ENCODE measurements at regions not wholly inside any gene's neighbourhood (a gene's known extent, or its start where the extent isn't known, plus 50 kb on each side); places are given as distances from the start of the nearest gene placed in this dataset.

DNA sequence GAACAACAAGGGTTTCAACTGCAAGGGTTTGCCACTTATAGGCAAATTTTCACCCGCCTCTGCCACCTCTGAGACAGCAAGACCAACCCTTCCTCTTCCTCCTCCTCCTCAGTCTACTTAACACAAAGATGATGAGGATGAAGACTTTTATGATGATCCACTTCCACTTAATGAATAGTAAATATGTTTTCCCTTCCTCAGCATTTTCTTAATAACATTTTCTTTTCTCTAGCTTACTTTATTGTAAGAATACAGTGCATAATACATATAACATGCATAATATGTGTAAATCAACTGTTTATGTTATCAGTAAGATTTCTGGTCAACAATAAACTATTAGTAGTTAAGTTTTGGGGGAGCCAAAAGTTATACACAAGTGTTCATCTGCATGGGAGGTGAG is 77.4 kb downstream of the KLF15 start:
- H3K9me3 ChIP-seq (ENCODE audit: low read depth), result no peaks in the 10 kb centered on the region
- no peak overlapping the region for H3K27ac ChIP-seq
- no peak overlapping the region for H2AFZ ChIP-seq (replicated peaks)
- H3K4me1 Mint-ChIP-seq, result no peaks in the 10 kb centered on the region
- no peak overlapping the region for H3K9ac ChIP-seq
- H3K36me3 Mint-ChIP-seq, result no peaks in the 10 kb centered on the region
- no peaks in the 10 kb centered on the region for H3K27me3 ChIP-seq
- no peaks in the 10 kb centered on the region for H3K4me1 ChIP-seq
- peaks cover 4% of the 10 kb centered on the region for H3K9me3 Mint-ChIP-seq
- no peaks in the 10 kb centered on the region for H3K36me3 ChIP-seq
- H3K79me2 ChIP-seq (ENCODE audit: low read depth), result no peaks in the 10 kb centered on the region
- H3K27ac Mint-ChIP-seq, result no peak overlapping the region
- TF ChIP-seq EZH2phosphoT487 (IDR thresholded peaks at IDR 0.05), result no peak
- no peak for TF ChIP-seq EZH2 (IDR thresholded peaks at IDR 0.05)
- no peak for TF ChIP-seq CTCF (IDR thresholded peaks at IDR 0.05)
- H3F3A ChIP-seq (ENCODE audit: low read depth), result no peaks in the 10 kb centered on the region
- DNase-seq (ENCODE audit: low spot score), result no peak
- H3K27me3 Mint-ChIP-seq (ENCODE audit: insufficient read depth, low read depth), result peaks cover 2% of the 10 kb centered on the region
- H4K20me1 ChIP-seq (ENCODE audit: low read depth), result no peaks in the 10 kb centered on the region
- no peak overlapping the region for H3K4me3 ChIP-seq
- no peak overlapping the region for H3K4me2 ChIP-seq
- no peak overlapping the region for H3K4me3 Mint-ChIP-seq

DNA sequence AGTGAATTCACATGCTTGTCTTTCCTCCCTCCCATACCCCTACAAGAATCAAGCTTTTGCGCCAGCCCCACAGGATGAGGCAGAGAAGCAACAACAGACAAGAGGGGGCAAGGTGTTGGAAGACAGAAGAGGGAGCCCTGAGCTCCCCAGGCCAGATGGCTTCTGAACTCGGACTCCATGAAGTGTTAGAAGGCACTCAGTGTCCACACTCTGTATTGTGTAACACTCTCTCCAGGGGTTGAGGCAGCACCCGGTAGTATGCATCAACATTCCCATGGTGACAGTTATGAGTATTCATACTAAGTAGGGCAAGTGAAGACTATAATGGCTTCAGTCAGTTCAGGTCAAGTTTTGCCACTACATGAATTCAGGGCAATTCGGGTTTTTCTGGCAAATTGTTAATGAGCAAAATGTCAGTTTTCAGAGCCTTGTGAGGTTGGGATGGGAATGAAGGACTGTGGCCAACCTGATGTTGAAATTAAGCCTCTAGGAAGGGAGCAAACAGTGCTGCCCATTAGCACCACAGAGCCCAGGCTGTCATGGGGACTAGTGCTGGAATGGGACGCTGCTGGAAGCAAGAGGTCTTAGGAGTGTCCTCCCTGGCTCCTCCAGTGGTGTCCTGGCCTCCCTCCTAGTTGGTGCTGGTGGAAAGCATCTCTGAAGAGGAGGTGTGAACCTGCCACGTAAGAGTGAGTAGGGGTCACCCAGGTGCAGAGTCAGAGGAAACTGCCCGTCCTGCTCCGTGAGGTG is 79.4 kb downstream of the KLF15 start:
- no peak for DNase-seq (ENCODE audit: low spot score)
- Mint-ChIP-seq H3K36me3 (no peaks in the 10 kb centered on the region), H3K4me1 (peaks cover 5% of the 10 kb centered on the region), H3K27ac (no peak overlapping the region), H3K4me3 (no peak overlapping the region), H3K9me3 (peaks cover 4% of the 10 kb centered on the region), H3K27me3 (ENCODE audit: insufficient read depth, low read depth) (peaks cover 2% of the 10 kb centered on the region)
- H3K27me3 ChIP-seq, result no peaks in the 10 kb centered on the region
- H3K4me3 ChIP-seq, result no peak overlapping the region
- no peak overlapping the region for H3K4me2 ChIP-seq
- H2AFZ ChIP-seq (replicated peaks), result no peak overlapping the region
- no peaks in the 10 kb centered on the region for H4K20me1 ChIP-seq (ENCODE audit: low read depth)
- H3K36me3 ChIP-seq, result no peaks in the 10 kb centered on the region
- no peaks in the 10 kb centered on the region for H3F3A ChIP-seq (ENCODE audit: low read depth)
- no peak overlapping the region for H3K9ac ChIP-seq
- H3K4me1 ChIP-seq, result no peaks in the 10 kb centered on the region
- H3K27ac ChIP-seq, result no peak overlapping the region
- TF ChIP-seq CTCF (IDR thresholded peaks at IDR 0.05), result no peak
- H3K9me3 ChIP-seq (ENCODE audit: low read depth), result no peaks in the 10 kb centered on the region
- no peaks in the 10 kb centered on the region for H3K79me2 ChIP-seq (ENCODE audit: low read depth)

- no peak overlapping the region for H3K27ac Mint-ChIP-seq
- no peak for DNase-seq (ENCODE audit: low spot score)
- Histone ChIP-seq H3F3A (ENCODE audit: low read depth) (no peaks in the 10 kb centered on the region), H4K20me1 (ENCODE audit: low read depth) (no peaks in the 10 kb centered on the region), H3K4me1 (no peaks in the 10 kb centered on the region), H3K79me2 (ENCODE audit: low read depth) (no peaks in the 10 kb centered on the region), H3K9me3 (ENCODE audit: low read depth) (no peaks in the 10 kb centered on the region), H3K9ac (no peak overlapping the region), H2AFZ (replicated peaks) (no peak overlapping the region), H3K4me3 (no peak overlapping the region), H3K36me3 (no peaks in the 10 kb centered on the region), H3K27ac (no peak overlapping the region), H3K27me3 (no peaks in the 10 kb centered on the region), H3K4me2 (no peak overlapping the region)
- no peaks in the 10 kb centered on the region for H3K9me3 Mint-ChIP-seq
- TF ChIP-seq CTCF (IDR thresholded peaks at IDR 0.05), result no peak
- TF ChIP-seq EZH2phosphoT487 (IDR thresholded peaks at IDR 0.05), result no peak
- TF ChIP-seq EZH2 (IDR thresholded peaks at IDR 0.05), result no peak
- peaks cover 2% of the 10 kb centered on the region for H3K27me3 Mint-ChIP-seq (ENCODE audit: insufficient read depth, low read depth)
- H3K4me3 Mint-ChIP-seq, result no peak overlapping the region
- H3K36me3 Mint-ChIP-seq, result no peaks in the 10 kb centered on the region
- peaks cover 5% of the 10 kb centered on the region for H3K4me1 Mint-ChIP-seq
Measured at GRCh38 chr3:126275620-126275904, 81.6 kb downstream of the KLF15 start.
